MCF 10A (cell line): ENCODE measurements at regions not wholly inside any gene's neighbourhood (a gene's known extent, or its start where the extent isn't known, plus 50 kb on each side); places are given as distances from the start of the nearest gene placed in this dataset.

Experiments
- BruUV-seq: library from RNA; stranded (reverse); fragments of 400-500 nt; replicated peaks from 2 replicates; lab custom pipeline; 2021; lab: Mats Ljungman, UMichigan
- CTCF ChIA-PET: fragments of 300-600 bp; sonication (Branson Sonifier 250); formaldehyde crosslinking; extraction: SDS; loops from one replicate; lab custom pipeline; 2021; ENCODE audit warnings: antibody characterized with exemption, inconsistent platforms; lab: Yijun Ruan, JAX
- POLR2A ChIA-PET: fragments of 300-600, 350-650 bp; sonication (Branson Sonifier 250); formaldehyde crosslinking; extraction: SDS; loops from one replicate; lab custom pipeline; 2020; ENCODE audit warnings: antibody characterized with exemption, inconsistent platforms; lab: Yijun Ruan, JAX
- DNase-seq: peaks from one replicate; pipeline ENCODE4 v3.0.0-alpha.2; 2018; ENCODE audit not compliant: unreplicated experiment
- H3K27ac Mint-ChIP-seq: one replicate; pipeline ENCODE4 v1.8.0; 2022; ENCODE audit warnings: mild to moderate bottlenecking, low read depth, mixed read lengths; ENCODE audit not compliant: unreplicated experiment
- H3K27me3 Mint-ChIP-seq: one replicate; pipeline ENCODE4 v1.8.0; 2022; ENCODE audit warnings: mixed read lengths; ENCODE audit not compliant: insufficient read depth, unreplicated experiment
- H3K36me3 Mint-ChIP-seq: one replicate; pipeline ENCODE4 v1.8.0; 2022; ENCODE audit warnings: mild to moderate bottlenecking, moderate library complexity, mixed read lengths; ENCODE audit not compliant: insufficient read depth, unreplicated experiment
- H3K4me1 Mint-ChIP-seq: one replicate; pipeline ENCODE4 v1.8.0; 2022; ENCODE audit warnings: mixed read lengths; ENCODE audit not compliant: insufficient read depth, unreplicated experiment
- H3K4me3 Mint-ChIP-seq: one replicate; pipeline ENCODE4 v1.8.0; 2022; ENCODE audit warnings: mild to moderate bottlenecking, moderate library complexity, mixed read lengths; ENCODE audit not compliant: unreplicated experiment
- H3K9me3 Mint-ChIP-seq: one replicate; pipeline ENCODE4 v1.8.0; 2022; ENCODE audit warnings: mixed read lengths; ENCODE audit not compliant: unreplicated experiment
- CTCF ChIP-seq: fragments of 200-600 bp; IDR thresholded peaks from one replicate; pipeline ENCODE4 v1.8.0; 2022; ENCODE audit warnings: antibody characterized with exemption, mild to moderate bottlenecking; ENCODE audit not compliant: unreplicated experiment
- intact Hi-C: fragments of 100-400 bp; cut with micrococcal nuclease; formaldehyde crosslinking; loops from 2 replicates; pipeline ENCODE4 v1.14.1; 2022

GRCh38 chr3:74091204-74091603, 466.5 kb upstream of the PDZRN3 start:
- intact Hi-C loops = no loop called here
- Mint-ChIP-seq H3K27me3 (peaks cover 19% of the 10 kb centered on the region), H3K27ac (no peak overlapping the region), H3K4me3 (no peak overlapping the region), H3K9me3 (peaks cover 12% of the 10 kb centered on the region), H3K36me3 (no peaks in the 10 kb centered on the region), H3K4me1 (no peaks in the 10 kb centered on the region)
- ChIA-PET POLR2A (no interaction called here), CTCF (no interaction called here)
- no peak for DNase-seq
- no TSS peak for BruUV-seq
- TF ChIP-seq CTCF = no peak

GRCh38 chr3:74089814-74090213, 465.1 kb upstream of the PDZRN3 start:
- Mint-ChIP-seq H3K4me1 (no peaks in the 10 kb centered on the region), H3K27me3 (peaks cover 8% of the 10 kb centered on the region), H3K27ac (no peak overlapping the region), H3K36me3 (no peaks in the 10 kb centered on the region), H3K4me3 (no peak overlapping the region), H3K9me3 (peaks cover 12% of the 10 kb centered on the region)
- TF ChIP-seq CTCF = no peak
- no peak for DNase-seq
- ChIA-PET POLR2A (no interaction called here), CTCF (interaction anchor here (0.7 kb wide), 1 partner anchor 955 kb away, joined by 3 read pairs; no protein-coding TSS in a partner anchor)
- intact Hi-C loops = no loop called here
- BruUV-seq = no TSS peak

- no peak for DNase-seq
- peaks cover 8% of the 10 kb centered on the region for H3K9me3 Mint-ChIP-seq
- CTCF ChIA-PET = no interaction called here
- intact Hi-C loops = no loop called here
- no TSS peak for BruUV-seq
- no peak overlapping the region for H3K27ac Mint-ChIP-seq
- no peak for TF ChIP-seq CTCF
- no peaks in the 10 kb centered on the region for H3K4me1 Mint-ChIP-seq
- H3K27me3 Mint-ChIP-seq = peaks cover 20% of the 10 kb centered on the region
- H3K36me3 Mint-ChIP-seq = no peaks in the 10 kb centered on the region
- H3K4me3 Mint-ChIP-seq = no peak overlapping the region
- POLR2A ChIA-PET = no interaction called here
Measured at GRCh38 chr3:74080056-74080461, 455.3 kb upstream of the PDZRN3 start.

GRCh38 chr3:74075241-74075640, 450.5 kb upstream of the PDZRN3 start:
- Mint-ChIP-seq H3K27ac (no peak overlapping the region), H3K27me3 (peaks cover 22% of the 10 kb centered on the region), H3K36me3 (no peaks in the 10 kb centered on the region), H3K9me3 (peaks cover 8% of the 10 kb centered on the region), H3K4me3 (no peak overlapping the region), H3K4me1 (no peaks in the 10 kb centered on the region)
- ChIA-PET CTCF (no interaction called here), POLR2A (no interaction called here)
- intact Hi-C loops = no loop called here
- TF ChIP-seq CTCF = no peak
- BruUV-seq = no TSS peak
- no peak for DNase-seq
